ENCODE measurements at regions not wholly inside any gene's neighbourhood (a gene's known extent, or its start where the extent isn't known, plus 50 kb on each side); places are given as distances from the start of the nearest gene placed in this dataset.

DNA sequence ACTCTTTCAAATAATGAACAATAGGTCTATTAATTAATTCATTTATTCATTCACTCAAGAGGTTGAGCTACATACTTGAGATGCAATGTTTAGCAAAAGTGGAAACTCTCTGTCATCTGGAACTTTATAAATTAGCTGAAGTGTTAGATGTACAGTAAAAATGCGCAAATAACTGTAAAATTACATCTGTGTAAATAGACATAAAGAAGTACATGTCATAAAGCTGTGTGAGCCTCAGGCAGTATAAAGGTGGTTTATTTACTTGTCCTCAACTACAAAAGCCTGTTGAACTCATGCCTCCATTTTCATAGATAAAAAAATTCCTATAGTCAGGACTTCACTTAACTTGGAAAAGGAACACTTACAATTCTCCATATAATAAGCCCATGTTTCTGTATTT lies 343.1 kb downstream of the CDH11 start:
- Histone ChIP-seq H3K36me3 (no peaks in the 10 kb centered on the region), H3K27me3 (no peaks in the 10 kb centered on the region), H3K9me3 (no peaks in the 10 kb centered on the region), H3K4me3 (ENCODE audit: low read depth, low read length) (no peak overlapping the region), H3K4me1 (0 out of 2 replicates have a peak, but pooled peaks cover 4% of the 10 kb centered on the region)
- DNase-seq: no peak
- TF ChIP-seq, protein P1, sequence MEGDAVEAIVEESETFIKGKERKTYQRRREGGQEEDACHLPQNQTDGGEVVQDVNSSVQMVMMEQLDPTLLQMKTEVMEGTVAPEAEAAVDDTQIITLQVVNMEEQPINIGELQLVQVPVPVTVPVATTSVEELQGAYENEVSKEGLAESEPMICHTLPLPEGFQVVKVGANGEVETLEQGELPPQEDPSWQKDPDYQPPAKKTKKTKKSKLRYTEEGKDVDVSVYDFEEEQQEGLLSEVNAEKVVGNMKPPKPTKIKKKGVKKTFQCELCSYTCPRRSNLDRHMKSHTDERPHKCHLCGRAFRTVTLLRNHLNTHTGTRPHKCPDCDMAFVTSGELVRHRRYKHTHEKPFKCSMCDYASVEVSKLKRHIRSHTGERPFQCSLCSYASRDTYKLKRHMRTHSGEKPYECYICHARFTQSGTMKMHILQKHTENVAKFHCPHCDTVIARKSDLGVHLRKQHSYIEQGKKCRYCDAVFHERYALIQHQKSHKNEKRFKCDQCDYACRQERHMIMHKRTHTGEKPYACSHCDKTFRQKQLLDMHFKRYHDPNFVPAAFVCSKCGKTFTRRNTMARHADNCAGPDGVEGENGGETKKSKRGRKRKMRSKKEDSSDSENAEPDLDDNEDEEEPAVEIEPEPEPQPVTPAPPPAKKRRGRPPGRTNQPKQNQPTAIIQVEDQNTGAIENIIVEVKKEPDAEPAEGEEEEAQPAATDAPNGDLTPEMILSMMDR (IDR thresholded peaks at IDR 0.05; ENCODE audit: low read depth, low read length): no peak

DNA sequence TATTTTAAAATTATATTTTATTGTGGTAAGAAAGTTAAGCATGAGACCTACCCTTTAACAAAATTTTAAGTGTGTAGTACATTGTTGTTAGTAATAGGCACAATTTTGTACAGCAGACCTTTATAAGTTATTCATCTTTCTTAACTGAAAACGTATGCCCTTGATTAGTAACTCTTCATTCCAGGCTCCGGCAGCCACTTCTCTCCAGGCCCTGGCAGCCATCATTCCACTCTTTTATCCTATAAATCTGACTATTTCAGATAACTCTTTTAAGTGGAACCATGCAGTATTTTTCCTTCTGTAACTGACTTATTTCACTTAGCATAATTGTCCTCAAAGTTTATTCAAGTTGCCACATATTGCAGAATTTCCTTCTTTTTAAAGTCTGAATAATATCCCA lies 348.2 kb downstream of the CDH11 start:
- TF ChIP-seq, protein P1 (IDR thresholded peaks at IDR 0.05; ENCODE audit: low read depth, low read length): no peak
- Histone ChIP-seq H3K27me3 (no peaks in the 10 kb centered on the region), H3K36me3 (no peaks in the 10 kb centered on the region), H3K4me3 (ENCODE audit: low read depth, low read length) (no peak overlapping the region), H3K9me3 (no peaks in the 10 kb centered on the region), H3K4me1 (no peaks in the 10 kb centered on the region)
- no peak for DNase-seq

DNA sequence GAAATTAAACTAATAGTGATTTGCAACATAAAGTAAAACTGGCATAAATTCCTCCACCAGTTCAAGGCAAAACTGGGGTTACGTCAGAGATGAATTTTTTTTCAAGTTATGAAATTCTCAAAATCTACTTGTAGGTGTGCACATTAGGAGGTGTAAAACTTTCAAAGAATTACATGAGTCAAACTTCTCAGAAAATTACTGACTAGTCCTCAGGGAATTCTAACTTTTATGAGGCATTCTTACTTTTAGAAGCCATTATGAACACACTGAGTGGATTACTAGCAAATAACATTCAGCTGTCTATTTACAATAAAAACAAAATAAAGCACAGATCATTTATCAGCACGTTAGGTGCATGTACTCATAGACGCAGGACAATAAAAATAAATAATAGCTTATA lies 348.7 kb downstream of the CDH11 start:
- Histone ChIP-seq H3K27me3 (no peaks in the 10 kb centered on the region), H3K4me3 (ENCODE audit: low read depth, low read length) (no peak overlapping the region), H3K36me3 (no peaks in the 10 kb centered on the region), H3K9me3 (no peaks in the 10 kb centered on the region), H3K4me1 (no peaks in the 10 kb centered on the region)
- TF ChIP-seq, protein P1 (IDR thresholded peaks at IDR 0.05; ENCODE audit: low read depth, low read length): no peak
- DNase-seq: no peak

DNA sequence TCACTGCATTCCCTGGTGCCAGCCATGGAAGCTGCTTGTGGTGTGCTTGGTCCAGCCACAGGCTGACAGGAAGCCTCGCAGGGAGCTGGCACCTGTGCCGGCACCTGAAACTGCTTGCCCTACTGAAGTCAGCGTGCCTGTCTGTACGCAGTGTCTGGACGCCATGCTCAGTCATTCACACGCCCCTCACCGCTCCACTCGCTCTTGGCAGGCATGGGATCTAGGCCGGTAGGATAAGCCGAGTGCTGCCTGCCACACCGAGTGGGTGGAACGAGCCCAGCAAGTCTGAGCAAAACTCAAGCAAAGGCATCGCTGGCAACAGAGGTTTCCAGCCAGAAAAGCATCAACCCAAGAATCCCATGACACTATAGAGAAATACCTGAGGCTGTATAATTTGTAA lies 350.6 kb downstream of the CDH11 start:
- Histone ChIP-seq H3K27me3 (no peaks in the 10 kb centered on the region), H3K4me3 (ENCODE audit: low read depth, low read length) (no peak overlapping the region)

DNA sequence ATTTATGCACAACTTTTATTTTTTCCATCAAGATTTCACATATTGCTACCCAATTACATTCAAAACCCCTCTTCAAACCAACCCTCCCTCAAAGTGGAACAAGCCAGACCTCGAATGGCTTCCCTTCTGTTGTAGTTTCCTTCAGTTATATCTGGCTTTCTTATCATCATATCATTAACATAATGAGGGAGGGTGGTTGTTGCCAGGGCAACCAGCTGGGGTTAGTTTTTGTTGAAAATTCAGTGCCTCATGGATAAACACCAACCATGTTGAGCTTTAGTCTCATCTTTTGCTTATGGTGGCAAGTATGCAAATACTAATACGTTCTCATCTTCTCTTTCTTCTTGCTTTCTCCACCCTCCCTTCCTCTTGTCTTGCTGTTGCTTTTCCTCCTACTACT lies 359.7 kb downstream of the CDH11 start:
- Histone ChIP-seq H3K4me3 (ENCODE audit: low read depth, low read length) (no peak overlapping the region), H3K4me1 (no peaks in the 10 kb centered on the region; the same call in 1 of the 2 replicates), H3K36me3 (no peaks in the 10 kb centered on the region), H3K9me3 (no peaks in the 10 kb centered on the region), H3K27me3 (no peaks in the 10 kb centered on the region)
- TF ChIP-seq, protein P1 (IDR thresholded peaks at IDR 0.05; ENCODE audit: low read depth, low read length): no peak
- DNase-seq: no peak

More for the DNA sequence above, 350.6 kb downstream of the CDH11 start:
- Histone ChIP-seq H3K36me3 (no peaks in the 10 kb centered on the region), H3K4me1 (no peaks in the 10 kb centered on the region), H3K9me3 (no peaks in the 10 kb centered on the region)
- TF ChIP-seq, protein P1 (IDR thresholded peaks at IDR 0.05; ENCODE audit: low read depth, low read length): no peak
- DNase-seq: no peak

DNA sequence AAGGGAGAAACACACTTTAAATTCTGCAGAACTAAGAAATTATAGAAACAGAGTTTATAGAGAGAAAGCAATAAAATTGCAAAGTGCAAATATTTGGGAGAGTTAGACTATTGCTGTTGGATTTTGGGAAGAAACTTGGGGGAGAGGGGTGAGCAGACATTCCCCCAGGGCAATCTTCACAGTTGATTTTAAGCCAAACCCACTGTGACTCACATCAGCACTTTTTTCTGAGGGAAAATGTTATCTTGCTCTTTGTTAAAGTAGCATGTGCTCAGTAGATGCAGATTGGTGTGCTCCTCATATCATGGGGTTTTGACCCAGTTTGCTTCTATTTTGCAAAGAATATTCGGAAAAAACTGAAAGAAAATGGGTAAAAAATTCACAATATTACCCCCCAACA lies 367.6 kb downstream of the CDH11 start:
- Histone ChIP-seq H3K4me3 (ENCODE audit: low read depth, low read length) (no peak overlapping the region), H3K4me1 (no peaks in the 10 kb centered on the region)

More for the DNA sequence above, 367.6 kb downstream of the CDH11 start:
- Histone ChIP-seq H3K27me3 (no peaks in the 10 kb centered on the region), H3K36me3 (no peaks in the 10 kb centered on the region), H3K9me3 (no peaks in the 10 kb centered on the region)
- TF ChIP-seq, protein P1 (IDR thresholded peaks at IDR 0.05; ENCODE audit: low read depth, low read length): no peak
- DNase-seq: no peak
